NCI-H2107 treated with DMSO at 0.1 percent for 48 hours (cell line): ENCODE measurements at regions not wholly inside any gene's neighbourhood (a gene's known extent, or its start where the extent isn't known, plus 50 kb on each side); places are given as distances from the start of the nearest gene placed in this dataset.

Source experiments
- DNase-seq: peaks from one replicate; lab custom pipeline; 2025; ENCODE audit not compliant: unreplicated experiment; lab: John Stamatoyannopoulos, UW

DNA sequence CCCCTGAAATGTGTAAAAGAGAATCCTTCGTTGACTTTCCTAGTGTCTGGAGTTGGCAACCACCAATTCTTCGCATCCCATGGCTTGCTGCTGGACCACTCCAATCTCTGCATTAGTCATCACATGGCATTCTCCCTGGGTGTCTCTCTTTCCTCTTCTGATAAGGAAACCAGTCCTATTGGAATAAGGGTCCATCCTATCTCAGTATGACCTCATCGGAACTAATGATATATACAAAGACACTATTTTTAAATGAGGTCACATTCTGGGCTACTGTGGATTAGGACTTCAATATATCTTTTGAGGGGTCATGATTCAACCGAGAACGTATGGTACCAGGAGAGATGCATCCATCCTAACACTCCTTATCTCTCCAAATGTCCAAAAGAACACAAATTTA, 259.1 kb upstream of the CPEB2 start:
- DNase-seq, result no peak

DNA sequence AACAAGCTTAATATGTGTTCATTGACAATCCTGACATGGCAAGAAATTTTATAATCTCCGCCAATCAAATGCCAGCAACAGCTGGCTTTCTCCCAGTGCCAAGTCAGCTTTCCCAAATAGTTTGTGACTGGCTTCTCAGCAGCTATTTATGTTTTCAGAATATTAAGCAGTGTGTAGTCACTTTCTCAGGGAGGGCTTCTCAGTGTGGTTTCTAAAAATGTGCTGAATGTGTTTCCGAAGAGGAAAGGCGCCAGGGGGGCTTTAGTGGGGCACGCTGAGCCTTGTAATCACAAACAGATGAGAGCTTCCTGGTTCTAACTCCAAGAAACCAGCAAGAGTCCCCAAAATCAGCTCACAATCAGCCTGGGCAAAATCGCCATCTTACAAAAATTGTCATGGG, 258.7 kb upstream of the CPEB2 start:
- DNase-seq, result no peak

DNA sequence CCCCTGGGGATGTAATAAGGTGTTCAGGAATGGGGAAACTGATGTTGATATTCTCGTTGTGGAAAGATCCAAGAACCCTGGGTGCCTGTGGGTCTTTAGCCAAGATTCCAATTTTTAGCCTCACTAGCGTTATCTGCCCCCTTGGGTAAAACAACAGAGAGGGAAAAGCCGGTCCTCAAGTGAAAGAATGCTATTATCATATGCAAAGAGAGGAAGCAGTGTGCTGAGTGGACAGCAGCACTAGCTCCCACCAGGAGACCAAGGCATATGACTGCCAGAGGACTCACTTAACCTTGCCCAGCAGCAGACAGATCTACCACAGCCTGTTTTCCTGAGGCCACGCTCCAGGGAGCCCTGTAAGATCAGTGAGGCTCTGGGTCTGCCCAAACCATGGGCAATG, 257.9 kb upstream of the CPEB2 start:
- no peak for DNase-seq

DNA sequence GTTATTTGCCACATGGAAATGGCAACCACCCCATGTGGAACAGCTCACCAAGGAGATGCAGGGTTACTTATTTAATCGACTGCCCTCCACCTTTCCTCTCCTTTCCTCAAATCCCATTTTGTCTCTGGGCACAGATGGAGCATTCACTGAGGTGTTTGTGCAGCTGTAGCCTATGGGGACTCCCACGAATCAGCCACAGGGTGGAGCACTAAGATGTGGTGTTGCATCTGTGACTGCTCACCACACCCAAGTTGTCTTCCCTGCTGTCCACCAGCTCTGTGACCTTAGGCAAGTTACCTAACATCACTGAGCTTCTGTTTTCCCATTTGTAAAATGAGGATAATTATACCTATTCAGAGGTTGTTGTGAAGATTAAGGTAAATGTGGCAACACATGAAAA, 252.4 kb upstream of the CPEB2 start:
- DNase-seq, result no peak

DNA sequence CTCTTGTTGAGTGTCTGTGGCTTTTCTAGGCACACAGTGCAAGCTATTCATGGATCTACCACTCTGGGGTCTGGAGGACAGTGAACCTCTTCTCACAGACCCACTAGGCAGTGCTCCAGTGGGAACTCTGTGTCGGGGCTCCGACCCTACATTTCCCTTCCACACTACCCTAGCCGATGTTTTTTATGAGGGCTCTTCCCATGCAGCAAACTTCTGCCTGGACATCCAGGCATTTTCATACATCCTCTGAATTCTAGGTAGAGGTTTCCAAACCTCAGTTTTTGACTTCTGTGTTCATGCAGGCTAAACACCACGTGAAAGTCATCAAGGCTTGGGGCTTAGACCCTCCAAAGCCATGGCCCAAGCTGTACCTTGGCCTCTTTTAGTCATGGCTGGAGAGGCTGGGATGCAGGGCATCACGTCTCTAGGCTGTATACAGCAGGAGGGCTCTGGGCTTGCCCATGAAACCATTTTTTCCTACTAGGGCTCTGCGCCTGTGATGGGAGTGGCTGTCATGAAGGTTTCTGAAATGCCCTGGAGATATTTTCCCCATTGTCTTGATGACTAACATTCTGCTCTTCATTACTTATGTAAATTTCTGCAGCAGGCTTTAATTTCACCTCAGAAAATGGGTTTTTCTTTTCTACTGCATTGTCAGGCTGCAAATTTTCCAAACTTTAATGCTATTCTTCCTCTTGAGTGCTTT, 249.8 kb upstream of the CPEB2 start:
- DNase-seq, result no peak

DNA sequence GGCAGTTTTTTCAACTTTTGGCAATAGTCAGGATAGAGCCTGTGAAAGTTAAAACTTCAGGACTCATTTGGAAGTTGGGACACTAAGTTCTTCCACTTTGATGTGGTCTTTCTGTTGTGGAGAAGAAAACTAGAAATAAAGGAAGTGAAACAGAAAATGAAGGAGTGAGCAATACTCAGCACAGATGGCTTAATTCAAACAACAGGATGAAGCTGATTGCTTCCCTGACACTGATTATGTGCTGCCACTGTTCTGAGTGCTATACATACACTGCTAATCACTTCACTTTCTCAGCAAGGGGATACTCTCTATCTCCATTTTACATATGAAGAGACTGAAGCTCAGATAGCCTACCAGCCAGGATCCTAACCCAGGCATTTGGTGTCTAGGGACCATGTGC, 235.1 kb upstream of the CPEB2 start:
- no peak for DNase-seq

DNA sequence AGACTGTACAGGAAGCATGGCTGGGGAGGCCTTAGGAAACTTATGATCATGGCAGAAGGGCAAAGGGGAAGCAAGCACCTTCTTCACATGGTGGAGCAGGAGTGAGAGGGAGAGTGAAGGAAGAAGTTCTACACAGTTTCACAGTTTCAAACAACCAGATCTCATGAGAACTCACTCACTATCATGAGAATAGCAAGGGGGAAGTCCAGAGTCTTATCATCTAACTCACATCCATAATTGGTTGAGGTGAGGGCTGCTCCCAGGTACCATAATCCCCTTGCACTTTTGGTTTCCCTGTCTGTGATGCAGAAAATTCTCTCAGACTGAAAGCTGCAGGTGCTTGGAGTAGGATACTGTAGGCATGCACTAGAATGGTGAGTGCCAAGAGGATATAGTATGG, 233.8 kb upstream of the CPEB2 start:
- DNase-seq, result no peak

DNA sequence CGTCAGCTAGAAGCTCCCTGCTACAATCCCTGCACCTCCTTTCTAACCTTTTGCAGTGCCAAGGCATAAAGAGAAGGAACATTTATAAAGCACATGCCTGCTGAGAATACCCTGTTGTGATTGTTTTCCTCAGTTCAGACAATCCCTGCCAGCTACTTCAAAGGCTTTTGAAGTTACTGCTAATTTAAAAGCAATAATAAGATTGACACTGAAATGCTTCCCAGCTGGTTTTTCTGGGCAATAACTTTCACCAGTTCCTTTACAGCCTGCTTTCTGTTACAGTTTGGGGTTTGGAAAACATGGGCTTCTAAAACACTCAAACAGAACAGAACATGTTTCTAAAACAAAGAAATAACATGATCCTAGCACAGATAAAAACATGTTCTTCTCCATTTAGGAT, 232.3 kb upstream of the CPEB2 start:
- DNase-seq, result no peak

DNA sequence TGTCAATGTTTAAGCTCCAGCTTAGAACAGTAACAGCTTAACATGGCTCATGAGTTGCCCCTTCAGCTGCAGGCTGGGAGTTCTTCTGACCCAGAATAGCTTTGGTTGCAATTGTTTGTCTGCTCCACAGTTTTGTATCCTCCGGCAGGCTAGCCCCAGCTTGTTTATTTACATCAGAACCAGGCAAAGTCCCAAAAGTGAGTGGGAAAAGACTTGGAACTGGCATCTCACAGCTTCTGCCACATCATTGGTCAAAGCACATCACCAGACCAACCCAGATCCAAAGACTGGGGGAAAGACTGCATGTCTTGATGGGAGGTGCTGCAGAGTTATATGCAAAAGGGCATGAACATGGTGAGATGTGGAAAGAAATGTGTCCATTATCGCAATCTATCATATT, 231.2 kb upstream of the CPEB2 start:
- DNase-seq, result no peak

DNA sequence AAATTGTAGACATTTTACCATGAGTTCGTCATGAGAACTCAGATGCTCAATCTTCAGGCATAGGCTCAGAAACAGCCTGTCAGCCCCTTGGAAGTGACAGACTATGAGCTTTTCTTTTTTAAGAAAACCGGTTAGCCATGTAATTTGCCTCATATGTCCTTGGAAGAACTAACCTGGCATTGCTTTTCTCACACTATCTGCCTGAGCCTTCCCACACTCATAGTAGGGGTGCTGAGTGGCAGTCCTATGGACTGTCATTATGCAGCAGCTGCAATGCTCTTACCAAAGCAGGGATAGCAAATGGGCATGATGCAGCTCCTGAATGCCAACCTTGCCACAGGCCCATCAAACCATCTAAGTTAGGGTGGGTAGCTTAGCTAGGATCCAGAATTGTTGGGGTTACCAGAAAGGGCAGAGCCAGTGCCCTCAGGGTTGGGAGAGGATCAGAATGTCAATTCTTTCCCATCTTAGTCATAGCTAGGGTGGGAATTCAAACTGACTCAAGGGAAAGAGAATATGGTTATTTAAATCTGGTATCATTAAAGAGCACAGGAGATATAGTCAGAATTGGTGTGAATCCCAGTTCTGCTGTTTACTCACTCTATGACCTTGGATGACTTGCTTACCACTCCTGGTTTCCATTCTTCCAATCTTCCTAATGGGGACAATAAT, 230.6 kb upstream of the CPEB2 start:
- no peak for DNase-seq

DNA sequence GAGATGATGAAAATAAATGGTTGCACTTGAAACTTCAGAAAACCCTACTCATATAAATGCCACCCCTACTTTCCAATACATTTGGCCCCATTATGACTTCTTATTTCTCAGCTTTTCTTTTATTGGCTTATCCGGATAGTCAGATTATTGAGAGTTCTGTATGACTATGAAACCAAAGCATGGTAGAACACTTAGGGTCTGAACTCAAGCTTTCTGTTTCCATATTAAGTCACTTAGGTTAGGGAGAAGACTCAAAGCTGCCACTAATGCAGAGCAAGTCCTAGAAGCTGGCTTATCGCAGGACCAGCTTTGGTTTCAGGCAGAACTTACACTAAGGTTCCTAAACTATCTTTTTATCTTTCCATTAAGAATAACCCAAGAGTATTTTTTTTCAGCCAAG, 229.9 kb upstream of the CPEB2 start:
- DNase-seq, result no peak

DNA sequence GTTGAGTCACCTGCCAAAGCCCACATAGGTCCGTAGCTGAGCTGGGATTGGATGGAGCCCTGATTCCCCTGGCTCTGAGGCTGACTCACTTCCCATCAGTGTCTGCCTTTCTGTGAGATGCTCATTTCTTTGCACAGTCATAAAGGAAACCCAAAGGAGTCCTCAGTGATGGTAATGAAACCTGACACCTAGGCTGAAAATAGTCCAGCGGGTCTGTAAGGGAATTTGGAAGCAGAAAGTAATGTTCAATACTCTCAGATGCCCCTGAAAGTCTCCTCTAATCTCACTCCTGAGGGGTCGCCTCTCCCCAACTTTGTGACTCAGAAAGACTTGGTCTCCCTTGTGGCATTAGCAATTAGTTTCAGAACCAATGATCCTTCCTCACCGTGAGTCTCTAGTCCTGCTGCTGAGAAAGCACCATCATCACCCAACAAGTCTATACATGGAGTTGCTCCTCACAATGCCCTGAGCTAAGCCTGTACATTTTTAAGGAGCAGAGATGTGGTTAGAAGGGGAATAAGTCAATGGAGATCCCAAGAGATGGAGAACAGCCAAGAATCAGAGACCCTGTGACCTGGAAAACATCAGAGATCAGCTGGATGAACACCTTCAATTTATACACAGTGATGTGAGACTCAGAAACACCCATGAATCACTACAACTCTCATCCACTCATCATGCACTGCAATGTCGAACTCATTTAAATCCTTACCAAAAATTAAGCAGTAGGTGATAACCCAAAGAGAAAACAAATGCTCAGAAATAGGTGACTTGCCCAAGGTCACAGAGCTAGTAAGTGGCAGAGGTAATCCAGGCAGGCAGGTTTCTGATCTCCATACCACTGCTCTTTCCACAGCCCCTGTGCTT, 219.0 kb upstream of the CPEB2 start:
- no peak for DNase-seq

DNA sequence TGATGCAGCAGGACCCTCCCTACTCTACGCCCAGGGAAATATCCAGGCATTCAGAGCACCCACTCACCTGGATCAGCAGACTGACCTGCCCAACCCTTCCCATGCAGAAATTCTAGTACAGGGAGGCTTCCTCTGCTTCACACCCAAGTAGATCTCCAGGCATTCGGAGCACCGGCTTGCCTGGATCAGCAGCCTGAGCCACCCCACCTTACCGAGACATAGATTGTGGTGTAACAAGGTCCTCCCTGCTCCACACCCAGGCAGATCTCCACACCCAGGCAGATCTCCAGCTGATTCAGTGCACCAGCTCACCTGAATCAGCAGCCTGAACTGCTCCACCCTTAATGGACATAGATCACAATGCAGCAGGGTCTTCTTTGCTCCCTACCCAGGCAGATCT, 215.1 kb upstream of the CPEB2 start:
- no peak for DNase-seq

DNA sequence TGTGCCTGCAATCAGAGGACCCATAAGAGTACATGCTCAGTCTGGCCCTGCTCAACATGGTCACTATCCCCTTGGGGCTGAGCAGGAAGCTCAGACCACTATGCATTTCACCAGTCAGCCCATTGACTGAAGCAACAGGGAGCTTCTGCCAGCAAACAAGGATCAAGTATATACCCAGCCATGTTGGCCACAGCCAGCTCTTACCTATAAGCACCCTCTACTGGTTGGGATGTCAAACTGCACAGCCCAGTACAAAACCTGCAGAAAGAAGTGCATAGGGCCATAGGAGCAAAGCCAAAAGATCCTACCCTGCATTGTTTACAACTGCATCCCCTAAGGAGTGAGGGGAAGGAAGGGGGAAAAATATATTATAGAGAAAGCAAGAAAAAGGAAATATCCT, 214.4 kb upstream of the CPEB2 start:
- DNase-seq, result no peak

DNA sequence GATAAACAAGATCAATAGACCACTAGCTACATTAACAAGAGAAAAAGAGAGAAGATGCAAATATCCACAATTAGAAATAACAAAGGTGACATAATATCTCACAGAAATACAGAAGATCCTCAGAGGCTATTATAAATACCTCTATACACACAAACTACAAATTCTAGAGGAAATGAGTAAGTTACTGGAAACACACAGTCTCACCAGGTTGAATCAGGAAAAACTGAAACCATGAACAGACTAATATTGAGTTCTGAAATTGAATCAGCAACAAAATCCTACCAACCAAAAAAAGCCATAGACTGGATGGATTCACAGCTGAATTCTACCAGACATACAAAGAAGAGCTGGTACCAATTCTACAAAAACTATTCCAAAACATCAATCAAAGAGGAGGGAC, 211.8 kb upstream of the CPEB2 start:
- DNase-seq, result no peak

DNA sequence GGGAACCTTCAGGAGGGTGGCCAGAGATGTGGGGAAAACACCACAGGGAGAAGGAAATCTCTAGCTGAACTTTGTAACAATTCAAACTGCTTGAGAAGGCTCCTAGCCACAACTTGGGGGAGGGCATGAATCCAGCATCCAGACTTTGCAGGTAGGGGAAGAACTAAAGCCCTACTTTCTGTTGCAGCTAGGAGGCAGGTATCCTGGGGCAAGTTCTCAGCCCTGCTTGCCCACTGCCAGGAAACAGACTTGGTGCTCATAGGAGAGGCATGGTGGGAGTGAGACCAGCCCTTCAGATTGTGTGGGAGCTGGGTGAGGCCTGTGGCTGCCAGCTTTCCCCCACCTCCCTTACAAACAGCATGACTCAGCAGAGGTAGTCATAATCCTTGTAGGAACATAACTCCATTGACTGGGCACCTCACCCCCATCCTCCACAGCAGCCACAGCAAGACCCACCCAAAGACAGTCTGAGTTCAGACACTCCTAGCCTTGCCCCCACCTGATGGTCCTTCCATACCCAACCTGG, 209.5 kb upstream of the CPEB2 start:
- DNase-seq, result no peak

DNA sequence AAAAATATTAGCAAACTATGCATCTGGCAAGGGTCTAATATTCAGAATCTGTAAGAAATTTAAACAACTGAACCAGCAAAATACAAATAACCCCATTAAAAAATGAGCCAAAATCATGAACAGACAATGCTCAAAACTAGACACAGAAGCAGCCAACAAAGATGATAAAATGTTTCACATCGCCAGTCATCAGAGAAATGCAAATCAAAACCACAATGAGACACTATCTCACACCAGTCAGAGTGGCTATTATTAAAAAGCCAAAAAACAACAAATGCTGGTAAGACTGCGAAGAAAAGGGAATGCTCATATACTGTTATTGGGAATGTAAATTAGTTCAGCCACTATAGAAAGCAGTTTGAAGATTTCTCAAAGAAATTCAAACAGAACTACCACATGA, 201.3 kb upstream of the CPEB2 start:
- DNase-seq, result no peak

DNA sequence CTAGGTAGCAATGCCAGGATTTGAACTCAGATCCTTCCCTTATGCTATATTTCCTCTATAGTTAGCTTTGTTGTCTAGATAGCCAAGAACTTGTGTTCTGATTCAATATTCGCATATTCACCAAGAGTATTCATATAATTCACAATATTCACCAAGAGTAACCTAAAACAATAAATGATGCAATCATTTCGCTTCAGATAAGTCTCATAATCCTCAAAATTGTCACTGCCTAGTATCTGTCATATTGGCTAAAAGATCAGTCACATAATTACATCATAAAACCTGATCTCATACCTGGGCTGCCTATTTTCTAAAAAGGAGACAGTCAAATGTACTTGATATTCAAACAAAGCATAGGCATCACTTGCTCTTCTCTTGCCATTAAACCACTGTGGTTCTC, 199.7 kb upstream of the CPEB2 start:
- DNase-seq, result no peak

DNA sequence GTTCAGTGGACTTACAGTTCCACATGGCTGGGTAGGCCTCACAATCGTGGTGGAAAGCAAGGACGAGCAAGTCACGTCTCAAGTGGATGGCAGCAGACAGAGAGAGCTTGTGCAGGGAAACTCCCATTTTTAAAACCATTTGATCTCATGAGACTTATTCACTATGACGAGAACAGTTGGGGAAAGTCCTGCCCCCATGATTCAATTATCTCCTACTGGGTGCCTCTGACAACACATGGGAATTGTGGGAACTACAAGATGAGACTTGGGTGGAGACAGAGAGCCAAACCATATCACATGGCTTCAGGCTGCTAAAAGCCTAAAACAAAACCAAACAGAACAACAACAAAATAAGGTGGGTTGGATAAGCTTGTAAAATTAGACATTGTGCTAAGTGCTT, 194.4 kb upstream of the CPEB2 start:
- no peak for DNase-seq

DNA sequence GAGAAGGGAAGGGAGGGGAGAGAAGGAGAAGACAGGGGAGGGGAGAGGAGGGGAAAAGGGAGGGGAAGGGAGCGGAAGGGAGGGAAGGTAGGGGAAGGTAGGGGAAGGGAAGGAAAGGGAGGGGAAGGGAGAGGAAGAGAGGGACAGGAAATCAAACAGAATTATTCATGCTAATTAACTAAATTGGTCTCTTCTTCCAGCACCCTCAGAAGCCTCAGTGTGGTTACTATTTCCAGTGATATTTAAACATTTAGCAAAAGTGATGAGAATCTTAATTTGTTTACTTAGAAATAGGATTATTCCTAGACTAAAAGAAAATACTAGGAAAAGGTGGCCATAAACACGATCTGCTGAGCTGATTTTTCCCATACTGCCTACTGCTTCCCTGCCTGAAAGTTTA, 193.1 kb upstream of the CPEB2 start:
- no peak for DNase-seq

DNA sequence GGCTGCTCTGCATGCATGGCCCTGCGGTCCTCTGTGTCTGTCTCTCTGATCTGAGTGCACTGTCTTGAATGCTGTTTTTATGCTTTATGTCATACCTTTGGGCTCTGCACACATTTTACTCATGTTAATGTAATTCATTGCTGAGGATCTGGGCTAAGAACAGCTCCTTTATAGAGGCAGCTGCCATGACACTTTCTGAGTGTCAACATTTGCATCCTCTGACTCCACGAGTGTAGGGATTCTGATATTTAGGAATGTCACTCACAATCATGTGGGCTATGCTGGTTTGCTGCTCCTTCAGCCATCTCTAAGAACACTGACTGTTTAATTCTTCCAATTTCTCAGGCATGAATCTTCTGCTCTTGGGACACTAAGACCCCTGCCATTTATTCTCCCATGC, 192.2 kb upstream of the CPEB2 start:
- DNase-seq, result no peak

DNA sequence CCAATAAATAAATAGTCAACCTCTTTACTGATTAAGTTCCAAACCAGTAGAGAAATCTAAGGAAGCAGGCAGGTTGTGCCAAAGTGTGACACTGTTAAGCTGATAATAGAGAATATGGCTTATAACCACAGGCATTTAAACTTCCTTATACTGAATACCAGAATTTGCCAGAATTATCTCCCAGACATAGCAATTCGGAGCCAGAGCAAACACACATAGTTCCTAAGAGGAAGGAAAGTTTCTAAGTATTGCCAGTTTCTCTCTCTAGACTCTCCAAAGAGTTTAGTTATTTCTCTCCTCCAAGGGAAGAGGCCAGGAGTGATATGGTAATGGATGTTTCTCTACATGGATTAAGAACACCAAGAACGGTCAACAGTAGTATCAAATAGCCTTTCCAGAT, 191.7 kb upstream of the CPEB2 start:
- DNase-seq, result no peak
